OCI-LY1 (cell line): ENCODE measurements at regions not wholly inside any gene's neighbourhood (a gene's known extent, or its start where the extent isn't known, plus 50 kb on each side); places are given as distances from the start of the nearest gene placed in this dataset.
"Not testable (repeated sequence)": the region's sequence is repeated elsewhere in the genome, so short reads cannot be mapped to it uniquely, and the experiment has no call there.

ENCODE experiments used
- H2AFZ ChIP-seq: fragments of 200-600 bp; sonication (generic), shearing (Covaris generic); 2 replicates; pipeline ENCODE4 v1.6.0; 2014; ENCODE audit warnings: antibody characterized with exemption, mild to moderate bottlenecking, low read length
- H3F3A ChIP-seq: fragments of 200-600 bp; sonication (generic), shearing (Covaris generic); 2 replicates; pipeline ENCODE4 v1.6.0; 2014; ENCODE audit warnings: mild to moderate bottlenecking, antibody characterized with exemption, low read length, moderate library complexity; ENCODE audit not compliant: insufficient read depth
- H3K27ac ChIP-seq: fragments of 200-600 bp; sonication (generic); 2 replicates; pipeline ENCODE4 v1.5.1; 2014; ENCODE audit warnings: low read length, mixed run types, mild to moderate bottlenecking, low read depth; ENCODE audit not compliant: poor library complexity, severe bottlenecking
- H3K27me3 ChIP-seq: fragments of 200-600 bp; sonication (generic); 2 replicates; pipeline ENCODE4 v1.6.0; 2014; ENCODE audit warnings: antibody characterized with exemption, mild to moderate bottlenecking, low read length, moderate library complexity; ENCODE audit not compliant: insufficient read depth
- H3K36me3 ChIP-seq: fragments of 200-600 bp; sonication (generic); 2 replicates; pipeline ENCODE4 v1.6.1; 2014; ENCODE audit warnings: mild to moderate bottlenecking, antibody characterized with exemption, low read length, moderate library complexity, mixed read lengths; ENCODE audit not compliant: insufficient read depth
- H3K4me1 ChIP-seq: fragments of 200-600 bp; sonication (generic); 2 replicates; pipeline ENCODE4 v1.5.1; 2014; ENCODE audit warnings: mild to moderate bottlenecking, low read length, moderate library complexity; ENCODE audit not compliant: insufficient read depth, severe bottlenecking
- H3K4me2 ChIP-seq: fragments of 200-600 bp; sonication (generic), shearing (Covaris generic); 2 replicates; pipeline ENCODE4 v1.6.1; 2014; ENCODE audit warnings: low read length
- H3K4me3 ChIP-seq: fragments of 200-600 bp; sonication (generic); 2 replicates; pipeline ENCODE4 v1.5.1; 2014; ENCODE audit warnings: low read length, low read depth, mild to moderate bottlenecking, mixed read lengths; ENCODE audit not compliant: poor library complexity, severe bottlenecking
- H3K79me2 ChIP-seq: fragments of 200-600 bp; shearing (Covaris generic); 2 replicates; pipeline ENCODE4 v1.6.1; 2016; ENCODE audit warnings: mixed run types, low read length, mixed read lengths; ENCODE audit not compliant: insufficient read depth
- H3K9ac ChIP-seq: fragments of 200-600 bp; sonication (generic), shearing (Covaris generic); 2 replicates; pipeline ENCODE4 v1.6.1; 2014; ENCODE audit warnings: mild to moderate bottlenecking, low read length, mixed read lengths
- H3K9me2 ChIP-seq: fragments of 200-600 bp; sonication (generic), shearing (Covaris generic); 2 replicates; pipeline ENCODE4 v1.6.1; 2014; ENCODE audit warnings: low read depth, mild to moderate bottlenecking, low read length, mixed read lengths
- H3K9me3 ChIP-seq: fragments of 200-600 bp; shearing (Covaris generic); 2 replicates; pipeline ENCODE4 v1.6.1; 2014; ENCODE audit warnings: low read length, mixed read lengths
- H4K20me1 ChIP-seq: fragments of 200-600 bp; sonication (generic), shearing (Covaris generic); 2 replicates; pipeline ENCODE4 v1.6.0; 2016; ENCODE audit warnings: mild to moderate bottlenecking, low read length; ENCODE audit not compliant: insufficient read depth

GRCh38 chr17:21850614-21851013 is 158.3 kb downstream of the KCNJ18 start:
- not testable (repeated sequence) for H3K27me3 ChIP-seq, H3K4me2 ChIP-seq, H3K4me3 ChIP-seq, H3K9me2 ChIP-seq, H4K20me1 ChIP-seq, H2AFZ ChIP-seq, H3K9me3 ChIP-seq, H3K4me1 ChIP-seq, H3K27ac ChIP-seq, H3K79me2 ChIP-seq, H3K36me3 ChIP-seq, H3K9ac ChIP-seq, H3F3A ChIP-seq
